LNCAP (cell line): ENCODE measurements at regions not wholly inside any gene's neighbourhood (a gene's known extent, or its start where the extent isn't known, plus 50 kb on each side); places are given as distances from the start of the nearest gene placed in this dataset.

Experiments used
- CTCF ChIP-seq: fragments of 450-650 bp; IDR thresholded peaks from 2 replicates; pipeline ENCODE4 v1.5.1; 2017; ENCODE audit warnings: mild to moderate bottlenecking

DNA sequence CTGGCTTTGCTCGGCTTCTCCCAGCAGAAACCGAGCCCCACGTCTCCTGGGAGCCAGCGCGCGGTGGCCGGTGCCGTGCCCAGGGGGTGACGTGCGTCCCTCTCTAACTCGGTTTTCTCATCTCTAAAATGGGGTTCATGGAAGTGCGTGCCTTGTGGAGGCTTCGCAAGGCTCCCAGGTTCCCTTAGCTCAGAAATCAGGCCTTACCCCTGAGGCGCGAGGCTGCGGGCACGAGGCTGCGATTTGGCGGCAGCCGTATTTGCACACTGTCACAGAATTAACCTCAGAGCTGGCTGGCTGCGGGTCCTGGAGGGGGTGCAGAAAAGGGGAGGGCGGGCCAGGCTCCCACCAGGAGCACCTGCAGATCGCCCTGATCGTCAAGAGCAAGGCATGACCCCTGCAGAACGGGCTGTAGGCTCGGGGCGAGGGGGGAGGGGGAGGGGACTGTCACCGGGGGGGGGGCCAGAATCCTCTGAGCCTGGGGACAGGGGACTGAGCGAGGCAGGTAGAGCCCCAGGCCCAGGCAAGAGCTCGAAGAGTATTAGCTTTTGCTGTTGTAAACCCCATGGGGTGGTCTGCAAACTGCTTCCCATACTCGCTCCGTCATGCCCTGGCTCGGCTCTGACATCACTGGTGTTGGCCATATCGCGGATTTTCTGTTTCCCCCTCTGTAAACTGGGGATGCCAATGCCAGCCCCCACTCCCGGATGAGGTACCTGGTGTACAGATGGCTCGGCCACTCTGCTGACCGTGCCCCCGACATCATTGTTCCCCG lies 62.2 kb downstream of the CCNE1 start:
- TF ChIP-seq CTCF: peak; percentile 46

- TF ChIP-seq CTCF: no peak
These were observed 64.1 kb downstream of the CCNE1 start for GRCh38 chr19:29875931-29876330.

GRCh38 chr19:29876414-29876813 lies 64.6 kb downstream of the CCNE1 start:
- TF ChIP-seq CTCF: no peak

DNA sequence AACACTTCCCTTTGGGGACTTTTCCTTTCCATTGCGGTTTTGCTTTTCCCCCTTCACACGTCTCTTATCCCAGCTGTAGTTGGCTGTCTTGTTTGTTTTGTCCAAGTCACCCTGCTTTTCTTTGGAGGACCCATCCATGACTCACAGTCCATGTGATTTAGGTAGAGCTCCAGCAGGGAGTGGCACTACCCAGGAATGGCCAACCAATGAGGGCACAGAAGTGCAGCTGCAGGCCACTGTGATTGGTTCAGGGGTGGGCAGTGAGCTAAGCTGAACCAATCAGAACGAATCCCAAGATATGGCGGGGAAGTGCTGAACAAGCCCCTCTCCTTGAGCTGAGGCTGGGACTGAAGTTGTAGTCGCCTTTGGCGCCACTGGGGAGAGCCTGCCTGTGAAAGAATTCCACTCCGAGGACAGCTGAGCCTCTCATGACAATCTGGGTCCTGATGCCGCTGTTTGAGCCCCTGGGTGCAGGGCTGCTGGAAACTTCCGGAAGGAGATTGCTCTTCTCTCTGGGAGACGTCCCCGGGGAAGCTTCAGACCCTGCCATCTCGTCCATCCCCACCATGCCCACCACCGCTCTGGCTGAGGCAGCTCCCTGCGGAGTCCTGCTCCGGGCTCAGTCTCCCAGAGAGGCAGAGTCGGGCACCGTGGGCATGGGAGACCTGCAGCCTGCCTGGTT lies 62.9 kb upstream of the URI1 start:
- TF ChIP-seq CTCF: no peak

- TF ChIP-seq CTCF: no peak
These were observed 62.4 kb upstream of the URI1 start for GRCh38 chr19:29879655-29879974.

DNA sequence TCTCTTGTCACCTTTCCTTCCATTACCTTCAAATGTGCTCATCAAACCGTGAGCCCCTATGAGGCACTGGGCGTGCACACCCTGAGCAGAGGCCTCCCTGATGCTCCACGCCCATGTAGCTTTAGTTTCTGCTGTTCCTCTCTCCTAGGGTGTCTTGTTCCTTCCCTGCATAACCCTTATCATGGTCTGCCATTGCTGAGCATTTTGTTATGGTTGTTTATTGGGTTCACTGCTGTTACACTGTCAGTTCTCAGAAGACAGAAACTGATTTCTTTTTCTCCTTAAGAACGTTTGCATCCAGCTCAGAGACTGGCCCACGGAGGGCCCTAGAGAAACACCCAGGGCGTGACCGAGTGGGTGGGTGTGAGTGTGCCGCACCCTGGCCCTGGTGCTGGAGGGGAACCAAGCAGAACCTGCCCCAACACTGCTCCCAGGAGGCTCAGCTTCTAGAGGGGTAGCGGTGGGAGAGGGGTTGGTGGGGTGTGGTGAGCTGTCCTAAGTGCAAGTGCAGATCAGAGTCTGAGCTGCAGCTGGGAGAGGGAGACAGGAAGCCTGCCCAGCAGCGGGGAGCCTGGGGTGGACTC lies 61.4 kb upstream of the URI1 start:
- no peak for TF ChIP-seq CTCF

GRCh38 chr19:29881386-29881785 lies 60.7 kb upstream of the URI1 start:
- TF ChIP-seq CTCF: no peak
